GM19351 (cell line): ENCODE measurements at regions not wholly inside any gene's neighbourhood (a gene's known extent, or its start where the extent isn't known, plus 50 kb on each side); places are given as distances from the start of the nearest gene placed in this dataset.

ENCODE experiments used
- ATAC-seq: cut with Tn5 transposase; IDR thresholded peaks from one replicate; pipeline ENCODE4 v1.9.1; 2021; ENCODE audit warnings: mild to moderate bottlenecking, moderate library complexity; ENCODE audit not compliant: unreplicated experiment

DNA sequence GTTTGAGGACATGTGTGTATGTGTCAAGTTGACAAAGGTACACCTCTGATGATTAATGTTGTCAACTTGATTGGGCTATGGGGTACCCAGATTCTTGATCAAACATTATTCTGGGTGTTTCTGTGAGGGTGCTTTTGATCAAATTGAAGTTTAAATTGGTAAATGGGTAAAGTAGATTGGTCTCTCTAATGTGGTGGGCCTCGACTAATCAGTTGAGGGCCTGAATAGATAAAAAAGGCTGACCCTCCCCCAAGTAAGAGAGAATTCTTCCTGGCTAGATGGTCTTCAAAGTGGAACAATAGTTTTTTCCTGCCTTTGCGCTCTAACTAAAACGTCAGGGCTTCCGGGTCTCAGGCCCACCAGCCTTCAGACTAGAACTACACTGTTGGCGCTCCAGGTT, 309.9 kb upstream of the MGMT start:
- ATAC-seq = no peak

DNA sequence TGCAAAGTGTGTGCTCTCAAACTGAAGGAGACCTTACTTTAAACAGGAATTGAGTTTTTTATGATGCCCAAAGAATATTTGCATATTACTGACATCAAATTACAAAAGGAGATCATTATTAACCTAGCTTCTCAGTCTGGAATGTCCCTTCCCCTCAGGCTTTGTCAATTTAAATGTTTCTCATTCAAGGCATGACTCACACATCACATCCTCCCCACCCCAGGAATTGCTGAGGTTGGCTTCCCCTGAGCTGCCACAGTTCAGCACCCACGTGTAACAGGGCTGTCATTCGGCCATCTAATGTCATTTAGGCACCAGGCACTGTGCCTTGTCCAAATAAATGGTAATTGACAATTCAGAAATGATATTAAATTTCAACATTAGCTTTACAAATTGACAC, 305.9 kb upstream of the MGMT start:
- no peak for ATAC-seq

DNA sequence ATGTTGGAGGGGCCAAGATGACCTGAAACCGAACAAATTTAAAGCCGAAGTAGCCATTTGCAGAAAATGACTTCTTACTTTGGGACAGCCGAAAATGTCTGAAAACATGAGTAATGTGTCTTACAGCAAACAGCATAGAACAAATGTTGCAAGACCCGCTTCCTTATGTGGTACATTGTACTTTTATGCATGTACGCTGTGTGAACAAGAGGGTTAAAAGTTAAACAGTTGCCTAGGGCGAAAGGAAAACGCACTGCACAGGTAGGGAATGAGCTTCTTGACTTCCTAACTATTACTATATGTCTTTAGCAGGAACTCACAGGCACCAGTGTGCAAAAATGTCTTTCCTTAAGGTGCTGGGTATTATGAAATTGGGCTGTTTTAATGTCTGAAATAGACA, 303.5 kb upstream of the MGMT start:
- ATAC-seq = no peak

DNA sequence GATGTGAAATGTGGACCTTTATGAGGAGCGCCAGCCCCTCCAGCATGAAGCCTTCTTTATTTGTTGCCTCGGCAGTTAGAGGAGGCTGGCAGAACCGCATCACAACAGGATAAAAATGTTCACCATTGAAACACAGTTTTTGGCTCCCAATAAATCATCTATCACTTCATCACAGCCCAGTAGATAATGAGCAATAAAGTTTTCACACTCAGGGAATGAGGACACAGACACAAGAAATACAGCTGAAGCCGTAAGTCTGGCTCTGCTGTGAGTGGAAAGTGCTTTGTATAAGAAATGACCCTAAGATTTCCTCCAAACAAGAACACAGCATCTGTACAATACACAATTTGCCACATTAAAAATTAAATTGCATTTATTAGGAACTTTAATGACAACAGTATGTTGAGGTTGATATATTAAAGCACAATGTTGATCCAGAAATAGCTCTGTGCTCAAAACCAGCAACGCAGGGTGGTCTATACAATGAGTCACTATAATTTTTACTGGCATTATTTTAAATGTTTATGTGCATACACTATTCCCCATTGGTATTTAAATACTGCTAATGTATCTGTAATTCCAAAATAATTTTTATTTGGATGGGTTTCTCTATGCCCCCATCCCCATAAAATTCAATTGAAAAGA, 301.8 kb upstream of the MGMT start:
- no peak for ATAC-seq

DNA sequence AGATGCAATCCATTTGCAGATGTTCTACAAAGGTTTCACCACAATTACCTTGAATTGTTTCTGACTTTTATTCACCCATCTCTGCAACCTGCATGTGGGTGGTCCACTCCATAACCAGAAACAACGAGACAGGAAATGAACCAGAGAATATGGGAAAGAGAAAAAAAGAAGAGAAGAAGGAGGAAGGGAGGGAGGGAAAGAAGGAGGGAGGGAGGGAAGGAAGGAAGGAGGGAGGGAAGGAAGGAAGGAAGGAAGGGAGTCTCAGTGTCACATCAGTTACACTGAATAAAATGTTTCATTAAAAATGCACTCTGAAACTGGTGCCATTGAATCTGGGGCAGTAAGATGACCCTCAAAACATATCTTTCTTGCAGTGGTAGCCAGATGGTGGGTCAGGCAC, 301.3 kb upstream of the MGMT start:
- no peak for ATAC-seq

DNA sequence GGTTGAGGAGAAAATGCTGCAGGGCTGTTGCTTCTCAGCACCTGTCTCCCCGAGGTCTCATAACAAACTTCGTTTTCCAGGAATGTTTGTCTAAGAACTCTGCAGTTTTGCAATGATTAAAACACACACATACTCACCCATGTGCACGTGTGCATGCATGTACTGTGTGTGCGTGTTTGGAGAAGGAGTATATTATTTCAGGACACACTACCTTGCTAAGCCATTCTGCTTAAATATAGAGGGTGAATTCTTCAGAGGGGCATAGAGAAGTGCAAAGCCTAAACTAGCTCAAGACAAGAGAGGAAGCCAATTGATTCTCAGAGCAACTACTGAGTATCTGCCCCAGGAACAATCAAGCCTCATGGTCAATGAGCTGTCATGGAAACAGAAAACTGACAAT, 298.4 kb upstream of the MGMT start:
- ATAC-seq = no peak

DNA sequence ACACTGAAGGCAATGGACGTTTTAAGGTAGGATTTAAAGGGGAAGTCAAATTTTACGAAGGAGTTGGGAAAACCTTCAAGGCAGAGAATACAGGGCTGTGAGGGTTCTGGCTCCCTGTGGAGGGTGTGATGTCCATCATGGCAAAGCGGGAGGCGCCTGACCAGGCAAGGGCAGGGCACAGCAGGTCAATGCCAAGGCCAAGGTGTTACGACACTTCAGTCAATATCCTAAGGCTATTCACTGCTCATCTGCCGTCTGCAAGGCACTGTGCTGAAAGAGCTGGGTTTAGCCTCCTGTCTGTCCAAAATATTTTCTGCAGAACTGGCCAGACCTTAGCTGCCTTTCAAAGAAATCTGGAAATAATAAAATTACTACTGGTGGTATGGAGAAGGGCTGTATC, 297.9 kb upstream of the MGMT start:
- no peak for ATAC-seq

DNA sequence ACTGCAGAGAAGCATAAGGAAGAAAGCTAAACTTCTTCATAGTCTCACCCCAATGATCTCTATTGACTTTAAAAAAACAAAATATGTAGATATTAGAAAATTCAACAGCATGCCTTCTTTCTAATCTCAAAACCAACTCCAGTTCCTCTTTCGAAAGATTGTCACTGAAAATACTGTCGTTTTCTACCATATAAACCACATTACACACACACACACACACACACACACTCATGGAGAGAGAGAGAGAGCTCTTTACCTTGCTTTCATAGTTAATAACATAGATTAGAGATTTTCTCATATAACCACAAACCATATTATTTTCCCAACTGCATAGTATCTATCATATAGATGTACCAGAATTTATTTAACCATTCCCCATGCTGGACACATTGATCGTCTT, 296.2 kb upstream of the MGMT start:
- no peak for ATAC-seq

DNA sequence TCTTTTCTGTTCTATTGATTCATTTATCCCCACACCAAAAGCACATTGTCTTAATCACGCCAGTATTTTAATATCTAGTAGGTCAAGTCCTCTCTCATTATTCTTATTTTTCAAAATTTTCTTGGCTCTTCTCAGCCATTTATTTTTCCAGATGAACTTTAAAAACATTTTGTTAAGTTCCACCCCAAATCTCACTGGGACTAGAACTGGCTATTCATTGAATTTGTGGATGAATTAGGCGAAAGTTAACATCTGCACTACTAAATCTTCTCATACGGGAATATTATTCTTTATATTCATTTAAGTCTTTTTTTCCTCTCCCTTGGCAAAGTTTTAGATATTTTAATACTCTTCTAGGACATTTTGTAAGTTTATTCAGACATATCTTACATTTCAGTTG, 295.2 kb upstream of the MGMT start:
- no peak for ATAC-seq

DNA sequence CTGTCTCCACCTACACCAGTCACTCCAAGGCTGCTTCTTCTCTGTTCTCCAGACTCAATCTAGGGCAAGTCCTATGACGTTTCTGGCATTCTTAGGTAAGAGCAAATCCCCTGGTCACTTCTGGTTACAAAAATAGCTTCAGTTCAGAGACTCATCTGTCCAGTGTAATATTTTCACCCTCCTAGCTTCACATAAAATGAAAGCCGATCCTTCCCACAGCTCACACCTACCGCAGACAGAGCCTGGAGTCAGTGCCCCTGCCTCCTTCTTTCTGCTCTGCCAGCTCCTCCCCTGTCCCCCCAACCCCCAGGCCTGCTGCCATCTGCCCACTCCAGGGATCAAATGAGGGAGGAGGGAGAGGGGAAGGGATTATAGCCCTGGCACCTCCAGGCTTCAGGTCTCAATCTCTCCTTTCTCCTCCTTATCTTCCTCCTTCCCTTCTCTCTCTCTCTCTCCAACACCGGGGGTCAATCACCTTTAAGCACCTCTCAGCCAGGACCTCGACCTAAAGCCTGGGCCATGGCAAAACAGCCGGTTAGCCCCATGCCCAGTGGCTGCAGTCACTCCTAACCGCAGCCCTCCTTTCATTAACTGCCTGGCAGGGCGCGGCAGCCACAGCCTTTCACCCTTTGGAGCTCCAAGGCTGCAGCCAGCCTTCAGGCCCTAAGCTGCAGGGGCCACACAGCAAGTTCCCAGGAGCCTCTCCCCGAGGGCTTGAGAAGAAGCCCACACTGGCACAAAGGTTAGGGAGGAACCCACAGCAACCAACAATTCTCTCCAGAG, 292.6 kb upstream of the MGMT start:
- no peak for ATAC-seq

DNA sequence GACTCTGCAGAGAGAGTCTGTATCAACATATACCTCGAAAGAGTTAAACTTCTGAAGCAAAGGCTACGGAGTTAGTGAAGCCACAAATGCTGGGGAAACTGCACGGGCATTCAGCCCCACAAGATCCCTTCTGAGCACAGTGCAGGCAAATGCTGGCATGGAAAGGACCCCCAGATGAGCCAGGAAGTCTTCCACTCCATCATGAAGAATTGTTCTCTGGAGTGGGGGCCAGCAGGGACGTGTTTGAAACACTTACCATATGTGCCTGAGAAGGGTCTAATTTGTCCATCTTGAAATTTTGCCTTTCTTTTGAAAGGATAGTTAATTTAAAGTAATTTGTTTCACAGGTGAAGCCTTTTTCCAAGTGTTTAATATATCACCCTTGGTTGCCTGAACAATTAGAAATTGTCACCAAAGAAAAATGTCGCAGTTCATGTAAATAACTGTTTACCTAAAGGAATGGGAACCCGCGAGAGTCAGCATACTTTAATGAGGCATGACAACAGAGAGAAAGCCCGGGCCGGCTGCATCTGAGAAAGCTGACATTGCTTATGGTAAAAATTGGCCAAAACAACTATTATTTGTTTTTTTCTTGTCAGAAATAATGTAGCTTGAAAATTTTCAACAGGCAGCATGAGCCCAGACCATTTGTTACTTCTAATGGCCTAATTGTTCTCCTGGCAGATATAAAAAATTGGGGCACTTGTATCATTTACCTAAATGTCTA, 287.6 kb upstream of the MGMT start:
- no peak for ATAC-seq

DNA sequence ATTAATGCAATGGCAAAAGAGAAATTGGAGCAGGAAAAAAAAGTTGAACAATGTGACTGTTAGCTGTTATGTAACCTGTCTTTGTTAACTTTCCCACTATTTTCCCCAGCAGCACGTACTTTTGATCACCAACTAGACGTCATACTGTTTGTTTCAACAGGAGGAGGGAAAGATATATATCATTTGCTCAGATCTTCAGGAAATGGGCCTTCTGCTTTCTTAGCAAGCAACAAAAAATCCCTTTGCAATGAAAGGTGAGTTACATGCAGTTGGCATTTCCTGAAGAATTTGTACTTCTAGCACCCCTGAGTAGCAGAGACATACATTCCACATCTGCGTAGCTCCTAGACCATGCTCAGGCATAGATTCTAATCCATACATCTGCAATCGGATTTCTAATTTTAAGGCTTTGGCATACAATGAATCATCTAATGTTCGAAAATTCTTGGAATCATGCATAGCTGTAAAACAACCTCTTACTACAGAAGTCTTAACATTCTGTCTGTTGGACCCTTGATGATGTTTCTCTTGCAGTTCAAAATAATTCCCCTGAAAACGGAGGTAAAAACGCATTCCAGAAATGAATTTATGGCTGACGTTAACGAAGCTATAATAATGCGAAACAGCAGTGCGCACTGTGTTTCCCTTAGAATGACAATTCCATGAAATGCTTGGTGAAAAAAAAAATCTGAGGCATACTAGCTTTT, 286.9 kb upstream of the MGMT start:
- no peak for ATAC-seq

DNA sequence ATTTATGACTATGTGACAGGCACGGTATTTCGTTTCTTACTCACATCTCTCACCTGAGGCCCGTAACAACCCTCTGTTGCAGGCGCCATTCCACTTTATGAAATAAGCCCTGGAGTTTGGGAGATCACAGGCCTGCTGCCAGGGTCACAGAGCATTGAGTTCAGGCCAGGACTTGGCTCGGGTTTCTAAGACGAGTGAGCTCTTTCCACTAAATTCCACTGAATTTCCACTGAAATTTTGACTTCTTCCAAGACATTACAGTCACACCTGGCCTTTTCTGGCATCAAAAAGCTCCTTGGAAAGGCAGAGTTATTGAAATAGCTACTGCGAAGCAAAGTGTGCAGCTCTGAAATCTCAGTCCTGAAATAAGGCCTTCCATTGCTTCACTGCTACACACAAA, 282.8 kb upstream of the MGMT start:
- ATAC-seq = no peak

DNA sequence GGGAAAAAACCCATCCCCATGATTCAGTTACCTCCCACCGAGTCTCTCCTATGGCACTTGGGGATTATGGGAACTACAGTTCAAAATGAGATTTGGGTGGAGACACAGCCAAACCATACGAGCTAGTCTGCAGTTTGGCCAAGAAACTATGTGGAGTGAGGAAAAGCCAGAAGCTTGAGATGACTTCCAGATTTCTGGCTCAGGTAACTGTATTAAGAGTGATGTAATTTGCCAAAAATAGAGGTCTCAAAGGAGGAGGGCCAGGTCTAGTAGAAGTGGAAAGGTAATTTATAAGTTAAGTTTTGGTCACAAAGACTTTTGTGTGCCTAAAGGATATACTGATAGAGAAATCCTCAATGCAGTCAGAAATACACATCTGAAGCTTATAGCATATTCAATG, 279.7 kb upstream of the MGMT start:
- ATAC-seq = no peak

DNA sequence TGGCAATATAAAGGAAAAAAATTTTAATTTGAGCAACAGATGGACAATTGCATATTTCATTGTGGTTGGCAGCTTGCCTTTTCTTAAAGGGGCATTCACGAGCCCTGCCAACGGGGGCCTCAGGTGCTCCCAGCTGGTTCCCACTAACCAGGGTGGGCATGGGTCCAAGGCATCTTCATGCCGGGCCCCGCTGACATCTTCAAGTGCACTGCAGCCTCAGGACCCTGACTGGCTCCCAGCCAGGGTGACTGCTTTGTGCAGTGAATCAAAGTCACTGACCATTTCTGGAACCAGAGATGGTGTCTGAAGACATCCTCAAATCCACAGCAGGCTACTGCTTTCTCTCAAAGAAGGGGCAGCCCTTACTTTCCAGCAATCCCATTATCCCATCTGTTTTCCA, 275.2 kb upstream of the MGMT start:
- ATAC-seq = no peak

DNA sequence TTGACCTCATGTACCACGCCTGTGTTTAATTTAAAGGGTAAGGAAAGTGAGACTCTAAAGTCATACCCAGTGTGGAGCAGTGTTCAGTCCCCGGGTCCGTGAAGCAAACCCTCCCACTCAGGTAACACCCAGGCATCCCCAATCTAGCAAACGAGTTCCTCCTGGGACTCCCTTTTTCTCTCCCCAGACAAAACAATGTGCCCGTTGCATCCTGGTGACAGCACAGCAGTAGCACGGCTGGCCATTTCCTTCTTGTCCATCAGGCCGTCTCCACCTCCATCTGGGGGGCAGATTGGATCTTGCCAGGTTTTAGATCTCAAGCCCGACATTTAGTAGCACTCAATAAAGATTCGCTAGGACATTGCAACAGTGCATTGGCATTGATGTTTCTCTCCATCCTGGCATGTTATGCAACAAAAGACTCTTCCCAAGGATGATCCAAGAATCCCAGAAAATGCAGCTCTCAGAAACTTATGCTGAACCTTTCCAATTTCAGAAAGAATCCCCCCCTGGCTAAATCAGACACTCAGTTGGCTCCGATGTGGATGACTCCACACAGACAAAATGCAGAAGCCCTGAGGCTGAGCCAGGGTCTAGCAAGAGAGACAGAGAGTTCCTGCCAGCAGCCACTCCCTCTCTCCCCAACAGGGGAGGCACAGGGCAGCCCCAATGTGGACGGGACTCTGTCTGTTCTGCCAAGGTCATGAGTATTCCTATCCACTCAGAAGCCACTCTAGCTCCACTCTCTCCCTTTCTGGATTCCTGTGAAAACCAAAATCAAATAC, 274.5 kb upstream of the MGMT start:
- ATAC-seq = no peak

DNA sequence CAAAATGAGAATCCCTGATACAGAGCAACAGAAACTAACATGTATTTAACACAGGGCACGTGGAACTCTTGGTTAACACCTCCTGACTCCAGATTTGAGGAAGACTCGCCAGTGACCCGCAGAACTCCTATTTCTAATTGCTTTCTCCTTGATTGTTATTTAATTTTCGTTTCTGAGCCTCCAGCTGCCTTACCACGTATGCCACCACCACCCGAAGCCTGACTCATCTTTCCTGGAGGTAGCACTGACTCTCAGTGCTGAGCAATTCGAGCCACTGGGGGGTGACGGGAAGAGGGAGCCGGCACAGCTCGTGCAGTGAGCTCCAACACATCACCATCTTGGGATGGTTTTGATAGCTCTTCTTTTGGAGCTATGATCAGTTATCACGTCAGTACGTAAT, 273.9 kb upstream of the MGMT start:
- no peak for ATAC-seq

DNA sequence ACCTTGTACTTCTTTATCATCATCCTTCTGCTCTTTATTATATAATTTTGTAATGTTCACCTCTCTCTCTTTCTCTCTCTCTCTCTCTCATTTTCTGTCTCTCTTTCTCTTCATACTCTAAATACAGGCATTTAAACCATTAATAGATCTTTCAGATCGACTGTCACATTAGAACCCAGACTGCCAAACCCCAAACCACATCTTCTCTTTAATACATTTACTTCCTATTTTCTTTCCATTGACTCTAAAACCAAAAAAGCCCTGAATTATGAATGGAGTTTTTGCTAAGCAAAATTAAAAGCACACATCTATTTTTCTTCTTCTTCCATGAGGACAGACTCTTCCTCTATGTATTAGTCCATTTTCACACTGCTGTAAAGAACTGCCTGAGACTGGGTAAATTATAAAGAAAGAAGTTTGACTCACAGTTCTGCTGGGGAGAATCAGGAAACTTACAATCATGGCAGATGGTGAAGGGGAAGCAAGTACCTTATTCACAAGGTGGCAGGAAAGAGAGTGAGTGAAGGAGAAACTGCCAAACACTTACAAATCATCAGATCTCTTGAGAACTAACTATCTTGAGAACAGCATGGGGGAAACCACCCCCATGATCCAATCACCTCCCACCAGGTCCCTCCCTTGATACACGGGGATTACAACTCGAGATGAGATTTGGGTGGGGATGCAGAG, 272.7 kb upstream of the MGMT start:
- no peak for ATAC-seq

DNA sequence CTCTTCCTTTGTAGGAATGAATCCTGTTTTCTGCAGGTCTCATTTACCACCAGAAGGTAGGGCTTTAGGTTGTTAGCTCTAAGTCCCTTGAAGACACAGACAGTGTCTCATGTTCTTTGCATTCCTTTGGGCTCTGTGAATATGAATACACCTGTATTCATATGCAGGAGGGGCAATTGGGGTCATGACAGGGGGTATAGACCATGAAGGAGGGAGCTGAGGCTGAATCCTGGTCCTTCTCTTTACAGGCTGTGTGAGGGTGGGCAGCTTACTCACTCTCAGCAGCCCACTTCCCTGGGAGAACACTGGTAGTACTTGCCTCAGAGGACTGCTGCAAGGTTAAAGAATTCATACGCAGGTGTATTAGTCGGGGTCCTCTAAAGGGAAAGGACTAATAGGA, 267.2 kb upstream of the MGMT start:
- no peak for ATAC-seq

DNA sequence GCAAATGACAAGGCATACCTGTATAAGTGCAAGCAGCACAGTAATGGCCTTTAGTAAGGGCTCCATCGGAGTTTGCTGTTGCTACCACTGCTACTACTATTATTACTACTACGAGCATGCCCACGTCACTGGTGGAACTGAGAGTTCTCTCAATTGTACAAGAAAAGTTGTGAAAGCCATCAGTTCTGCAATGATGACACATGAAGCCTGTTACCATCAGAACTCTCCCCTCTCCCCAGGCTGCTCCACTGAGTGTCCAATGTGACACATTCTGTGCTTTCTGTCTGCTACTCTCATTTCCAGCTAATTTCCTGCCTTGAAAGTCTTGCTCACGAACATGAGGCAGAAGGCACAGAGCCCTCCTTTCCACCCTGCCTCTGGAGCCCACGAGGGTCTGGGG, 263.2 kb upstream of the MGMT start:
- ATAC-seq = no peak
